ENCODE measurements at regions not wholly inside any gene's neighbourhood (a gene's known extent, or its start where the extent isn't known, plus 50 kb on each side); places are given as distances from the start of the nearest gene placed in this dataset.
A peak's percentile ranks its signal among the peaks of the same experiment; 100 is the strongest.

DNA sequence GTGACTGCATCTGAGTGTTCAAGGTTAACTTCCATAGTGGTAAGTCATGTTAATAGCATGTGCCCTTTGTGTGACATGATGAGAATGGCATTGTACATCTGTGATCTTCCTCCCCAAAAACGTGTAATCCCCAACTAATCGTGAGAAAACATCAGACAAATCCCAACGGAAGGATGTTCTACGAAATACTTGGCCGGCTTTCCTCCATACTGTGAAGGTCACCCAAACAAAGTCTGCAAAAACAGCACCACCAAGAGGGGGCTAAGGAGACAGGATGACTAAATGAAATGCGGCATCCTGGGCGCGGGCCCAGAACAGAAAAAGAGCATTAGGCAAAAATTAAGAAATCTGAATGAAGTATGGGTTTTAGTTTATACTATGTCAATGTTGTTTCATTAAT lies 81.8 kb downstream of the MED10 start:
- Histone ChIP-seq H3K36me3 (ENCODE audit: control insufficient read depth in 2 of 4, insufficient read depth in 4 of 4, low read length in 3 of 4) (no peaks in the 10 kb centered on the region), H3K23me2 (ENCODE audit: low read depth, low read length) (no peaks in the 10 kb centered on the region), H3K4ac (replicated peaks; ENCODE audit: insufficient read length, low read depth, low read length) (no peak overlapping the region), H2BK20ac (ENCODE audit: low read length) (no peak overlapping the region), H3K14ac (ENCODE audit: insufficient read length) (no peak overlapping the region), H4K20me1 (replicated peaks in 1 of 2; ENCODE audit: control insufficient read depth in 1 of 2, insufficient read depth in 2 of 2, low read length in 2 of 2) (peaks cover 0 to 3% of the 10 kb centered on the region in 2 experiments), H3K9me3 (ENCODE audit: insufficient read depth in 2 of 2, low read depth in 1 of 2, low read length in 1 of 2) (no peaks in the 10 kb centered on the region), H2AK5ac (ENCODE audit: low read depth, low read length) (no peak overlapping the region), H3K9ac (replicated peaks in 1 of 4; ENCODE audit: extremely low read depth in 1 of 4, low read depth in 3 of 4, low read length in 3 of 4) (no peak overlapping the region), H3K79me1 (ENCODE audit: low read depth, low read length) (no peaks in the 10 kb centered on the region), H2BK5ac (ENCODE audit: low read depth, low read length) (no peak overlapping the region), H3K18ac (ENCODE audit: extremely low read depth, low read length) (no peak overlapping the region), H3K4me3 (ENCODE audit: extremely low read depth in 1 of 4, insufficient read depth in 2 of 4, low read depth in 3 of 4, low read length in 4 of 4) (no peak overlapping the region), H3K27ac (ENCODE audit: low read depth, low read length) (no peak overlapping the region), H2AFZ (ENCODE audit: low read length) (no peak overlapping the region), H4K91ac (replicated peaks; ENCODE audit: insufficient read length, low read length) (no peak overlapping the region), H3K23ac (ENCODE audit: insufficient read length) (no peak overlapping the region), H3K4me1 (replicated peaks in 1 of 4; ENCODE audit: control insufficient read depth in 3 of 4, insufficient read depth in 4 of 4, low read length in 3 of 4) (no peaks in the 10 kb centered on the region), H3K79me2 (ENCODE audit: control insufficient read depth in 1 of 2, insufficient read depth in 2 of 2, low read length in 2 of 2) (no peaks in the 10 kb centered on the region), H4K8ac (ENCODE audit: extremely low read depth, insufficient read depth, low read length) (no peak overlapping the region), H2BK12ac (ENCODE audit: low read depth, low read length) (no peak overlapping the region), H2BK120ac (replicated peaks; ENCODE audit: low read depth, low read length) (no peak overlapping the region), H3K56ac (replicated peaks; ENCODE audit: insufficient read length, low read depth, low read length) (no peak overlapping the region), H2BK15ac (ENCODE audit: low read length) (no peak overlapping the region), H3K27me3 (replicated peaks in 1 of 4; ENCODE audit: control insufficient read depth in 3 of 4, extremely low read depth in 1 of 4, insufficient read depth in 3 of 4, low read length in 3 of 4) (peaks cover 13 to 19% (median 17%) of the 10 kb centered on the region in 4 experiments), H4K5ac (ENCODE audit: insufficient read length, low read depth, low read length) (no peak overlapping the region), H3K4me2 (ENCODE audit: insufficient read depth in 1 of 2, low read depth in 2 of 2, low read length in 2 of 2) (no peak overlapping the region)
- no peak for DNase-seq (ENCODE audit: low read depth in 1 of 2, low spot score in 2 of 2)
- peak; percentile 26 to 33; a peak in 3 of 4 replicates for TF ChIP-seq RAD21 (IDR thresholded peaks at IDR 0.05 in 1 of 2, conservative IDR thresholded peaks at IDR 0.05 in 1 of 2; ENCODE audit: low read depth in 2 of 2, low read length in 2 of 2)
- no peak for TF ChIP-seq SUZ12 (IDR thresholded peaks at IDR 0.05; ENCODE audit: low read length)
- TF ChIP-seq, protein P1, sequence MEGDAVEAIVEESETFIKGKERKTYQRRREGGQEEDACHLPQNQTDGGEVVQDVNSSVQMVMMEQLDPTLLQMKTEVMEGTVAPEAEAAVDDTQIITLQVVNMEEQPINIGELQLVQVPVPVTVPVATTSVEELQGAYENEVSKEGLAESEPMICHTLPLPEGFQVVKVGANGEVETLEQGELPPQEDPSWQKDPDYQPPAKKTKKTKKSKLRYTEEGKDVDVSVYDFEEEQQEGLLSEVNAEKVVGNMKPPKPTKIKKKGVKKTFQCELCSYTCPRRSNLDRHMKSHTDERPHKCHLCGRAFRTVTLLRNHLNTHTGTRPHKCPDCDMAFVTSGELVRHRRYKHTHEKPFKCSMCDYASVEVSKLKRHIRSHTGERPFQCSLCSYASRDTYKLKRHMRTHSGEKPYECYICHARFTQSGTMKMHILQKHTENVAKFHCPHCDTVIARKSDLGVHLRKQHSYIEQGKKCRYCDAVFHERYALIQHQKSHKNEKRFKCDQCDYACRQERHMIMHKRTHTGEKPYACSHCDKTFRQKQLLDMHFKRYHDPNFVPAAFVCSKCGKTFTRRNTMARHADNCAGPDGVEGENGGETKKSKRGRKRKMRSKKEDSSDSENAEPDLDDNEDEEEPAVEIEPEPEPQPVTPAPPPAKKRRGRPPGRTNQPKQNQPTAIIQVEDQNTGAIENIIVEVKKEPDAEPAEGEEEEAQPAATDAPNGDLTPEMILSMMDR (IDR thresholded peaks at IDR 0.05; ENCODE audit: control extremely low read depth in 1 of 3, insufficient read depth in 1 of 3, low read depth in 1 of 3, low read length in 3 of 3): peak in 2 of 3 experiments; percentile 11 to 13; a peak in 2 of 4 replicates
- ChIA-PET POLR2A (ENCODE audit: partially characterized antibody) (no interaction called here), CTCF (ENCODE audit: partially characterized antibody) (interaction anchor here (0.6 to 1.1 kb wide), 3 partner anchors 16 to 94 kb away, joined by 3 read pairs; no protein-coding TSS in a partner anchor)
- WGBS, 2 experiments (ENCODE audit: extremely low coverage in 1 of 2, insufficient coverage in 1 of 2, insufficient read length in 1 of 2, insufficient replicate concordance in 2 of 2, low coverage in 1 of 2, low lambda C conversion rate in 2 of 2, missing lambda C conversion rate in 1 of 2): 85% methylated on average over 8 of the region's 8 CpGs; no CpG with 5 or more reads in 1 of the 2 experiments
- FAIRE-seq: no peak

Data from H1 (cell line).